Glutamatergic neuron (in vitro differentiated cells): ENCODE measurements at regions not wholly inside any gene's neighbourhood (a gene's known extent, or its start where the extent isn't known, plus 50 kb on each side); places are given as distances from the start of the nearest gene placed in this dataset.

Source experiments
- DNase-seq: peaks from one replicate; pipeline ENCODE4 v3.0.0; 2022
- H3K27ac Mint-ChIP-seq: one replicate; pipeline ENCODE4 v1.8.0; 2020; ENCODE audit warnings: mild to moderate bottlenecking, mixed read lengths, inconsistent platforms; ENCODE audit not compliant: unreplicated experiment
- H3K27me3 Mint-ChIP-seq: one replicate; pipeline ENCODE4 v1.8.0; 2020; ENCODE audit warnings: mild to moderate bottlenecking, moderate library complexity, mixed read lengths, inconsistent platforms; ENCODE audit not compliant: unreplicated experiment
- H3K36me3 Mint-ChIP-seq: one replicate; pipeline ENCODE4 v1.8.0; 2020; ENCODE audit warnings: mild to moderate bottlenecking, mixed read lengths, inconsistent platforms; ENCODE audit not compliant: unreplicated experiment
- H3K4me1 Mint-ChIP-seq: one replicate; pipeline ENCODE4 v1.8.0; 2020; ENCODE audit warnings: mild to moderate bottlenecking, low read depth, mixed read lengths, inconsistent platforms; ENCODE audit not compliant: unreplicated experiment
- H3K4me3 Mint-ChIP-seq: one replicate; pipeline ENCODE4 v1.8.0; 2020; ENCODE audit warnings: mild to moderate bottlenecking, mixed read lengths, inconsistent platforms; ENCODE audit not compliant: unreplicated experiment
- H3K9me3 Mint-ChIP-seq: one replicate; pipeline ENCODE4 v1.8.0; 2020; ENCODE audit warnings: mild to moderate bottlenecking, moderate library complexity, mixed read lengths, inconsistent platforms; ENCODE audit not compliant: unreplicated experiment
- TF ChIP-seq, protein P1 (sequence below): fragments of 200-600 bp; sonication (generic); IDR thresholded peaks from one replicate; pipeline ENCODE4 v1.5.0; 2021; ENCODE audit not compliant: partially characterized antibody, unreplicated experiment

- Mint-ChIP-seq H3K27ac (no peak overlapping the region), H3K9me3 (peaks cover 2% of the 10 kb centered on the region), H3K27me3 (peaks cover under 1% of the 10 kb centered on the region), H3K4me1 (peaks cover 25% of the 10 kb centered on the region), H3K36me3 (no peaks in the 10 kb centered on the region), H3K4me3 (no peak overlapping the region)
- TF ChIP-seq, protein P1, sequence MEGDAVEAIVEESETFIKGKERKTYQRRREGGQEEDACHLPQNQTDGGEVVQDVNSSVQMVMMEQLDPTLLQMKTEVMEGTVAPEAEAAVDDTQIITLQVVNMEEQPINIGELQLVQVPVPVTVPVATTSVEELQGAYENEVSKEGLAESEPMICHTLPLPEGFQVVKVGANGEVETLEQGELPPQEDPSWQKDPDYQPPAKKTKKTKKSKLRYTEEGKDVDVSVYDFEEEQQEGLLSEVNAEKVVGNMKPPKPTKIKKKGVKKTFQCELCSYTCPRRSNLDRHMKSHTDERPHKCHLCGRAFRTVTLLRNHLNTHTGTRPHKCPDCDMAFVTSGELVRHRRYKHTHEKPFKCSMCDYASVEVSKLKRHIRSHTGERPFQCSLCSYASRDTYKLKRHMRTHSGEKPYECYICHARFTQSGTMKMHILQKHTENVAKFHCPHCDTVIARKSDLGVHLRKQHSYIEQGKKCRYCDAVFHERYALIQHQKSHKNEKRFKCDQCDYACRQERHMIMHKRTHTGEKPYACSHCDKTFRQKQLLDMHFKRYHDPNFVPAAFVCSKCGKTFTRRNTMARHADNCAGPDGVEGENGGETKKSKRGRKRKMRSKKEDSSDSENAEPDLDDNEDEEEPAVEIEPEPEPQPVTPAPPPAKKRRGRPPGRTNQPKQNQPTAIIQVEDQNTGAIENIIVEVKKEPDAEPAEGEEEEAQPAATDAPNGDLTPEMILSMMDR = no peak
- DNase-seq = no peak
These were observed 454.4 kb upstream of the FAT1 start for GRCh38 chr4:187178084-187178483.

DNA sequence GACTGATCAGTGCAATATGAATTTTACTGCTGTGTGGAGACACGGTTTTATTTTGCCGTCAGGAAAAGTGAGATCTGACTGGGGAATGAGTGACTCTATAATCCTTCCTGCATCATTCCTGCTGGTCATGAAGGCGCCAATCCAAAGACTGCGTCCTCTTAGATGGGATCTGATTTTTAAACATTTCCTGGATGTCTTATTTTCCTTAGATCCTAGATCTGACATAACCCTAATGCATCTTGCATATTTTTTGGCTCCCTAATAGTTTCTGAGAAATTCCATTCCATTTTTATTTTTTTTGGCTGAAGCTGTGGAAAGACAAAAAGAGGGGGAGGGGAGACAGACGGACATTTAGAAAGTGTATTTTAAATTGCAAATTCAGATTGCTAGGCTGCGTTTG lies 454.9 kb upstream of the FAT1 start:
- no peak overlapping the region for H3K4me3 Mint-ChIP-seq
- no peak for DNase-seq
- H3K4me1 Mint-ChIP-seq = peaks cover 28% of the 10 kb centered on the region

GRCh38 chr4:187179086-187180058 lies 455.7 kb upstream of the FAT1 start:
- TF ChIP-seq, protein P1 = no peak
- Mint-ChIP-seq H3K27me3 (peaks cover 2% of the 10 kb centered on the region), H3K27ac (peak overlapping the region; percentile 3), H3K4me1 (peaks cover 31% of the 10 kb centered on the region), H3K9me3 (peaks cover 2% of the 10 kb centered on the region), H3K4me3 (peak overlapping the region; percentile 18), H3K36me3 (no peaks in the 10 kb centered on the region)
- DNase-seq = no peak

More for the DNA sequence above, 454.9 kb upstream of the FAT1 start:
- Mint-ChIP-seq H3K36me3 (no peaks in the 10 kb centered on the region), H3K27ac (no peak overlapping the region), H3K9me3 (peaks cover 2% of the 10 kb centered on the region), H3K27me3 (peaks cover 2% of the 10 kb centered on the region)
- TF ChIP-seq, protein P1 = no peak

DNA sequence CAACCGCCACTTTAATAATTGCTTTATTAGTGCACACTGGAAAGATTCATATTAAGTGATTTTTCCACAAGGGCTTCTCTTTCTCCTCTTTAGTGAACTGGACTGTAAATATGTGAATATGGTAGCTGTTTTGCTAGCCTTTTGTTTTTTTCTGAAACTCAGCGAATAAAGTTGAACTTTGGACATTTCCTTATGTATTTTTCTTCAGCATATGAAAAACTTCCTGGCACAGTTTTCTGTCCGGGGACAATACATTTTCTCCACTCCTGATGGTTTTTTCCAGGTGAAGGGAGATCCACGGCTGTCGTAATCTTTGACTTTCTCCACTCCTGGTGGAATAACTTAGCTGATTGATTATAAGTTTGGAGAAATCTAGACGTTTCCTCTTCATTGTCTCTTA lies 457.4 kb upstream of the FAT1 start:
- H3K4me3 Mint-ChIP-seq = no peak overlapping the region

More for the DNA sequence above, 457.4 kb upstream of the FAT1 start:
- Mint-ChIP-seq H3K9me3 (peaks cover 2% of the 10 kb centered on the region), H3K27ac (no peak overlapping the region), H3K27me3 (peaks cover 6% of the 10 kb centered on the region), H3K4me1 (peaks cover 34% of the 10 kb centered on the region), H3K36me3 (no peaks in the 10 kb centered on the region)
- TF ChIP-seq, protein P1 = no peak
- DNase-seq = no peak
